Neural cell (in vitro differentiated cells): ENCODE measurements at regions not wholly inside any gene's neighbourhood (a gene's known extent, or its start where the extent isn't known, plus 50 kb on each side); places are given as distances from the start of the nearest gene placed in this dataset.

Source experiments
- H2AFZ ChIP-seq: fragments of 200-600, 300-800 bp; sonication (generic), shearing (Covaris generic); 2 replicates; pipeline ENCODE4 v1.6.0; 2014; ENCODE audit warnings: low read depth, mild to moderate bottlenecking, antibody characterized with exemption, low read length, moderate library complexity
- H3F3A ChIP-seq: fragments of 200-600 bp; shearing (Covaris generic); 2 replicates; pipeline ENCODE4 v1.6.1; 2016; ENCODE audit warnings: mild to moderate bottlenecking, moderate library complexity, mixed read lengths, antibody characterized with exemption, low read length; ENCODE audit not compliant: insufficient read depth, poor library complexity, severe bottlenecking
- H3K27ac ChIP-seq: fragments of 200-600, 300-800 bp; sonication (generic), shearing (Covaris generic); 2 replicates; pipeline ENCODE4 v1.5.1; 2014; ENCODE audit warnings: mild to moderate bottlenecking, low read length, moderate library complexity
- H3K27me3 ChIP-seq: fragments of 300-800, 200-600 bp; sonication (generic), shearing (Covaris generic); 2 replicates; pipeline ENCODE4 v1.6.0; 2014; ENCODE audit warnings: mild to moderate bottlenecking, low read depth, low read length, moderate library complexity; ENCODE audit not compliant: insufficient read depth
- H3K36me3 ChIP-seq: fragments of 300-800, 200-600 bp; sonication (generic), shearing (Covaris generic); 2 replicates; pipeline ENCODE4 v1.5.1; 2014; ENCODE audit warnings: mild to moderate bottlenecking, antibody characterized with exemption, low read length, moderate library complexity; ENCODE audit not compliant: insufficient read depth
- H3K4me2 ChIP-seq: fragments of 300-800, 200-600 bp; sonication (generic), shearing (Covaris generic); 2 replicates; pipeline ENCODE4 v1.6.0; 2014; ENCODE audit warnings: mild to moderate bottlenecking, low read length
- H3K4me3 ChIP-seq: fragments of 300-800, 200-600 bp; sonication (generic), shearing (Covaris generic); 2 replicates; pipeline ENCODE4 v1.5.1; 2014; ENCODE audit warnings: mild to moderate bottlenecking, low read length, moderate library complexity
- H3K79me2 ChIP-seq: fragments of 200-600 bp; shearing (Covaris generic); replicated peaks from 2 replicates; pipeline ENCODE4 v1.6.0; 2014; ENCODE audit warnings: mild to moderate bottlenecking, low read length, moderate library complexity; ENCODE audit not compliant: insufficient read depth
- H3K9ac ChIP-seq: fragments of 300-800, 200-600 bp; sonication (generic), shearing (Covaris generic); 2 replicates; pipeline ENCODE4 v1.6.1; 2016; ENCODE audit warnings: mild to moderate bottlenecking, low read length, mixed read lengths
- H3K9me2 ChIP-seq: fragments of 200-600 bp; shearing (Covaris generic); 2 replicates; pipeline ENCODE4 v1.6.1; 2016; ENCODE audit warnings: mild to moderate bottlenecking, low read length, mixed read lengths; ENCODE audit not compliant: insufficient read depth
- H3K9me3 ChIP-seq: fragments of 200-600, 300-800 bp; sonication (generic), shearing (Covaris generic); 2 replicates; pipeline ENCODE4 v1.6.1; 2016; ENCODE audit warnings: mild to moderate bottlenecking, mixed run types, low read length, moderate library complexity, mixed read lengths
- H4K20me1 ChIP-seq: fragments of 200-600 bp; shearing (Covaris generic); 2 replicates; pipeline ENCODE4 v1.6.1; 2016; ENCODE audit warnings: mild to moderate bottlenecking, mixed run types; ENCODE audit not compliant: insufficient read depth
- EP300 ChIP-seq: fragments of 450-650 bp; conservative IDR thresholded peaks from 2 replicates; pipeline ENCODE4 v1.6.1; 2014; ENCODE audit warnings: antibody characterized with exemption, mild to moderate bottlenecking, moderate library complexity; ENCODE audit not compliant: poor library complexity, severe bottlenecking
- EZH2 ChIP-seq: fragments of 200-600, 300-800 bp; shearing (Covaris generic), sonication (generic); IDR thresholded peaks from 2 replicates; pipeline ENCODE4 v1.6.1; 2014; ENCODE audit warnings: antibody characterized with exemption, low read length, borderline replicate concordance, mild to moderate bottlenecking; ENCODE audit not compliant: insufficient read depth, poor library complexity, severe bottlenecking
- MXI1 ChIP-seq: fragments of 450-650 bp; conservative IDR thresholded peaks from 2 replicates; pipeline ENCODE4 v1.6.1; 2014; ENCODE audit warnings: antibody characterized with exemption, mild to moderate bottlenecking; ENCODE audit not compliant: poor library complexity, severe bottlenecking
- POLR2AphosphoS5 ChIP-seq: IDR thresholded peaks from 2 replicates; pipeline ENCODE4 v1.6.1; 2012
- RAD21 ChIP-seq: fragments of 450-650 bp; conservative IDR thresholded peaks from 2 replicates; pipeline ENCODE4 v1.6.1; 2014; ENCODE audit warnings: antibody characterized with exemption, mild to moderate bottlenecking, moderate library complexity
- SMC3 ChIP-seq: fragments of 450-650 bp; conservative IDR thresholded peaks from 2 replicates; pipeline ENCODE4 v1.6.1; 2014; ENCODE audit warnings: antibody characterized with exemption, mild to moderate bottlenecking, moderate library complexity; ENCODE audit not compliant: poor library complexity
- TAF1 ChIP-seq: IDR thresholded peaks from 2 replicates; pipeline ENCODE4 v1.6.1; 2012; ENCODE audit warnings: low read depth
- TF ChIP-seq, protein P1 (sequence below): IDR thresholded peaks from 2 replicates; pipeline ENCODE4 v1.6.1; 2012; ENCODE audit warnings: borderline replicate concordance
- TF ChIP-seq, protein P2 (sequence below): fragments of 450-650 bp; IDR thresholded peaks from 2 replicates; pipeline ENCODE4 v1.5.1; 2014; ENCODE audit warnings: antibody characterized with exemption, mild to moderate bottlenecking, moderate library complexity; ENCODE audit not compliant: poor library complexity, severe bottlenecking

DNA sequence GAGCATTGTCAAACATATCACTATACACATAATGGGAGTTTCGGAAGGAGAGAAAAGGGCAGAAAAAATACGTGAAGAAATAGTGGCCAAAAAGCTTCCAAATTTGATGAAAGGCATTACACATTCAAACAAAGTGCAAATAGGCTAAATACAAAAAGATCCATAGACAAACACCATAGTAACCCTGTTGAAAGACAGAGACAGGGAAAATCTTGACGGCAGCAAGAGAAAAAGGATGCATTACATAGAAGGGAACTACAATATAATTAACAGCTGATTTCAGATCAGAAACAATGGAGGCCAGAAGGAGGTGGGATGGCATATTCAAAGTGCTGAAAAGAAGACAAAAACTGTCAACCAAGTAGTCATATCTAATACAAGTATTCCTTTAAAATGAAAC is 170.8 kb downstream of the MRPL14 start:
- no peak overlapping the region for H3K9ac ChIP-seq
- H3K36me3 ChIP-seq = no peaks in the 10 kb centered on the region
- no peaks in the 10 kb centered on the region for H3K27me3 ChIP-seq
- no peak overlapping the region for H3K27ac ChIP-seq
- H3K4me3 ChIP-seq = no peak overlapping the region
- H3F3A ChIP-seq = no peaks in the 10 kb centered on the region
- H3K9me3 ChIP-seq = no peaks in the 10 kb centered on the region
- no peaks in the 10 kb centered on the region for H3K79me2 ChIP-seq
- H2AFZ ChIP-seq = no peak overlapping the region
- no peak for TF ChIP-seq SMC3
- no peak for TF ChIP-seq MXI1
- TF ChIP-seq, protein P1, sequence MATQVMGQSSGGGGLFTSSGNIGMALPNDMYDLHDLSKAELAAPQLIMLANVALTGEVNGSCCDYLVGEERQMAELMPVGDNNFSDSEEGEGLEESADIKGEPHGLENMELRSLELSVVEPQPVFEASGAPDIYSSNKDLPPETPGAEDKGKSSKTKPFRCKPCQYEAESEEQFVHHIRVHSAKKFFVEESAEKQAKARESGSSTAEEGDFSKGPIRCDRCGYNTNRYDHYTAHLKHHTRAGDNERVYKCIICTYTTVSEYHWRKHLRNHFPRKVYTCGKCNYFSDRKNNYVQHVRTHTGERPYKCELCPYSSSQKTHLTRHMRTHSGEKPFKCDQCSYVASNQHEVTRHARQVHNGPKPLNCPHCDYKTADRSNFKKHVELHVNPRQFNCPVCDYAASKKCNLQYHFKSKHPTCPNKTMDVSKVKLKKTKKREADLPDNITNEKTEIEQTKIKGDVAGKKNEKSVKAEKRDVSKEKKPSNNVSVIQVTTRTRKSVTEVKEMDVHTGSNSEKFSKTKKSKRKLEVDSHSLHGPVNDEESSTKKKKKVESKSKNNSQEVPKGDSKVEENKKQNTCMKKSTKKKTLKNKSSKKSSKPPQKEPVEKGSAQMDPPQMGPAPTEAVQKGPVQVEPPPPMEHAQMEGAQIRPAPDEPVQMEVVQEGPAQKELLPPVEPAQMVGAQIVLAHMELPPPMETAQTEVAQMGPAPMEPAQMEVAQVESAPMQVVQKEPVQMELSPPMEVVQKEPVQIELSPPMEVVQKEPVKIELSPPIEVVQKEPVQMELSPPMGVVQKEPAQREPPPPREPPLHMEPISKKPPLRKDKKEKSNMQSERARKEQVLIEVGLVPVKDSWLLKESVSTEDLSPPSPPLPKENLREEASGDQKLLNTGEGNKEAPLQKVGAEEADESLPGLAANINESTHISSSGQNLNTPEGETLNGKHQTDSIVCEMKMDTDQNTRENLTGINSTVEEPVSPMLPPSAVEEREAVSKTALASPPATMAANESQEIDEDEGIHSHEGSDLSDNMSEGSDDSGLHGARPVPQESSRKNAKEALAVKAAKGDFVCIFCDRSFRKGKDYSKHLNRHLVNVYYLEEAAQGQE = no peak
- no peak for TF ChIP-seq POLR2AphosphoS5
- TF ChIP-seq, protein P2, sequence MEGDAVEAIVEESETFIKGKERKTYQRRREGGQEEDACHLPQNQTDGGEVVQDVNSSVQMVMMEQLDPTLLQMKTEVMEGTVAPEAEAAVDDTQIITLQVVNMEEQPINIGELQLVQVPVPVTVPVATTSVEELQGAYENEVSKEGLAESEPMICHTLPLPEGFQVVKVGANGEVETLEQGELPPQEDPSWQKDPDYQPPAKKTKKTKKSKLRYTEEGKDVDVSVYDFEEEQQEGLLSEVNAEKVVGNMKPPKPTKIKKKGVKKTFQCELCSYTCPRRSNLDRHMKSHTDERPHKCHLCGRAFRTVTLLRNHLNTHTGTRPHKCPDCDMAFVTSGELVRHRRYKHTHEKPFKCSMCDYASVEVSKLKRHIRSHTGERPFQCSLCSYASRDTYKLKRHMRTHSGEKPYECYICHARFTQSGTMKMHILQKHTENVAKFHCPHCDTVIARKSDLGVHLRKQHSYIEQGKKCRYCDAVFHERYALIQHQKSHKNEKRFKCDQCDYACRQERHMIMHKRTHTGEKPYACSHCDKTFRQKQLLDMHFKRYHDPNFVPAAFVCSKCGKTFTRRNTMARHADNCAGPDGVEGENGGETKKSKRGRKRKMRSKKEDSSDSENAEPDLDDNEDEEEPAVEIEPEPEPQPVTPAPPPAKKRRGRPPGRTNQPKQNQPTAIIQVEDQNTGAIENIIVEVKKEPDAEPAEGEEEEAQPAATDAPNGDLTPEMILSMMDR = no peak
- TF ChIP-seq TAF1 = no peak
- no peak for TF ChIP-seq EZH2
- no peak for TF ChIP-seq RAD21
- TF ChIP-seq EP300 = no peak
- H3K4me2 ChIP-seq = no peak overlapping the region
- H4K20me1 ChIP-seq = no peaks in the 10 kb centered on the region
- H3K9me2 ChIP-seq = no peaks in the 10 kb centered on the region

DNA sequence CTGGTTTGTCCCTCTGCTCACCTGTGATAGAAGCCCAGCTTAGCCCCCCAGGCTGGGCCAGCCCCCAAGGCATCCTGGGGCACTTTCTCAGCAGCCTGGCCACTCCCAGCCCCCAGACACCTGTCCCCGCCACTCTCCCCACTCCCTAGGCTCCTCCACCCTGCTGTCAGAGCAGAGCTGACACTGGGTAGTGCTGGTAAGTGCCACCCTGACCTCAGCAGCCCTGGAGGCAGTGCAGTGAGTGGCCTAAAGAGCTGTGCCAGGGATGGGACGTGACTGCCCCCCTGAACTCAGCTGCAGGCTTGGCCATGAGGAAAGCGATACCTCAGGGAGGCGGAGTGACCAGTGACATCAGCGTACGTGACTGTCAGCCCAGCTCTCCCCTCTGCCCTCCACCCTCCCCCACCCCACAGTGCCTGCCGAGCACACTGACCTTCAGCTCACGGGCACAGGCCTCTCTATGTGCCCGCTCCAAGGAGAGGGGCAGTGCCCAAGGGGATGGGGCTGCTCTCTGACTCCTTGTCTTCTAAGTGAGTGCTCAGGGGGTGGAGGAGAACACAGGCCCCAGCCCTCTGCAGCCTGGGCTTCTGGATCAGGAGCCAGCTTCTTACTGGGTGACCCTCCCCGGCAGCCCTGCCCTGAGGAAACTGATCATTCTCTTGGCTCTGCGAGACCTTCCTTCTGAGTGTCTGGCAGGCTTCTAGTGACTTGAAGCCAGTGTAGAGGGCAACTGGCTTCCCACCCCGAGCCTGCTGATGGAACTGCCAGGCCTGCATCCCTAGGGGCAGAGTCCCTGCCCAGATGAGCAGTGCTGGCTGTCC is 172.7 kb downstream of the MRPL14 start:
- H3K9me2 ChIP-seq = no peaks in the 10 kb centered on the region
- H3K4me2 ChIP-seq = no peak overlapping the region
- no peaks in the 10 kb centered on the region for H4K20me1 ChIP-seq
- H3K79me2 ChIP-seq = no peaks in the 10 kb centered on the region
- no peaks in the 10 kb centered on the region for H3K36me3 ChIP-seq
- no peak overlapping the region for H3K4me3 ChIP-seq
- H2AFZ ChIP-seq = no peak overlapping the region
- no peaks in the 10 kb centered on the region for H3F3A ChIP-seq
- TF ChIP-seq, protein P1 = no peak
- no peak for TF ChIP-seq SMC3
- TF ChIP-seq, protein P2 = no peak
- TF ChIP-seq POLR2AphosphoS5 = no peak
- TF ChIP-seq TAF1 = no peak
- no peak for TF ChIP-seq EP300
- TF ChIP-seq MXI1 = no peak
- no peak for TF ChIP-seq RAD21
- no peak for TF ChIP-seq EZH2
- no peak overlapping the region for H3K27ac ChIP-seq
- H3K9me3 ChIP-seq = no peaks in the 10 kb centered on the region
- no peaks in the 10 kb centered on the region for H3K27me3 ChIP-seq
- no peak overlapping the region for H3K9ac ChIP-seq
